Stimulated activated CD4-positive, alpha-beta T cell treated with anti-CD3 and anti-CD28 coated beads, Interleukin-4, amount 100 ng/mL, for 48 hours (primary cell): ENCODE measurements at regions not wholly inside any gene's neighbourhood (a gene's known extent, or its start where the extent isn't known, plus 50 kb on each side); places are given as distances from the start of the nearest gene placed in this dataset.

Source experiments
- DNase-seq, 2 donors: peaks; one replicate each; pipeline ENCODE4 v3.0.0-alpha.2; 2020; ENCODE audit warnings: low read depth in 2 of 2

- no peak for DNase-seq
Measured at GRCh38 chr14:98743536-98743935, 528.5 kb downstream of the BCL11B start.

- DNase-seq, result no peak
Measured at GRCh38 chr14:98748966-98749365, 523.0 kb downstream of the BCL11B start.

- no peak for DNase-seq
Measured at GRCh38 chr14:98751110-98751509, 520.9 kb downstream of the BCL11B start.

- no peak for DNase-seq
Measured at GRCh38 chr14:98752660-98753059, 519.3 kb downstream of the BCL11B start.

GRCh38 chr14:98754343-98755020 is 517.5 kb downstream of the BCL11B start:
- no peak for DNase-seq

- DNase-seq, result no peak
Measured at GRCh38 chr14:98756749-98757148, 515.2 kb downstream of the BCL11B start.

- DNase-seq, result no peak
Measured at GRCh38 chr14:98758440-98758839, 513.6 kb downstream of the BCL11B start.

- DNase-seq, result no peak
Measured at GRCh38 chr14:98761993-98762392, 510.0 kb downstream of the BCL11B start.

GRCh38 chr14:98766818-98767217 is 505.2 kb downstream of the BCL11B start:
- no peak for DNase-seq

GRCh38 chr14:98769326-98769725 is 502.7 kb downstream of the BCL11B start:
- DNase-seq, result no peak

GRCh38 chr14:98770151-98770550 is 501.8 kb downstream of the BCL11B start:
- DNase-seq, result no peak

GRCh38 chr14:98773814-98774213 is 498.2 kb downstream of the BCL11B start:
- no peak for DNase-seq

GRCh38 chr14:98775892-98776291 is 496.1 kb downstream of the BCL11B start:
- DNase-seq, result no peak

GRCh38 chr14:98782062-98782461 is 489.9 kb downstream of the BCL11B start:
- no peak for DNase-seq

- DNase-seq, result no peak
Measured at GRCh38 chr14:98785578-98785977, 486.4 kb downstream of the BCL11B start.

- DNase-seq, result no peak
Measured at GRCh38 chr14:98786456-98786855, 485.5 kb downstream of the BCL11B start.

GRCh38 chr14:98791661-98792060 is 480.3 kb downstream of the BCL11B start:
- no peak for DNase-seq

- DNase-seq, result no peak
Measured at GRCh38 chr14:98792171-98792570, 479.8 kb downstream of the BCL11B start.

- DNase-seq, result no peak
Measured at GRCh38 chr14:98798099-98798498, 473.9 kb downstream of the BCL11B start.

- DNase-seq, result no peak
Measured at GRCh38 chr14:98799891-98800290, 472.1 kb downstream of the BCL11B start.

- DNase-seq, result no peak
Measured at GRCh38 chr14:98802044-98802443, 470.0 kb downstream of the BCL11B start.

- no peak for DNase-seq
Measured at GRCh38 chr14:98803196-98803595, 468.8 kb downstream of the BCL11B start.

GRCh38 chr14:98808494-98809407 is 463.2 kb downstream of the BCL11B start:
- no peak for DNase-seq
